ENCODE measurements at regions not wholly inside any gene's neighbourhood (a gene's known extent, or its start where the extent isn't known, plus 50 kb on each side); places are given as distances from the start of the nearest gene placed in this dataset.

GRCh38 chr5:104119529-104119928 is 556.9 kb upstream of the NUDT12 start:
- intact Hi-C loops (cut with micrococcal nuclease) (no loop called here), in situ Hi-C loops (cut with MboI; ENCODE audit: low sequenced_read_pairs) (no loop called here), dilution Hi-C loops (cut with HindIII; ENCODE audit: low sequenced_read_pairs, unreplicated experiment) (no loop called here)
- Histone ChIP-seq H3K4me3 (ENCODE audit: insufficient read depth, low read depth, low read length) (no peak overlapping the region), H3K4me1 (ENCODE audit: control insufficient read depth, insufficient read depth, low read length) (no peaks in the 10 kb centered on the region), H4K5ac (ENCODE audit: low read depth, low read length) (no peak overlapping the region), H3K36me3 (ENCODE audit: control insufficient read depth, insufficient read depth, low read length) (no peaks in the 10 kb centered on the region), H3K27me3 (ENCODE audit: control insufficient read depth, insufficient read depth, low read length) (no peaks in the 10 kb centered on the region), H4K8ac (ENCODE audit: low read depth in 2 of 2, low read length in 2 of 2) (no peak overlapping the region), H3K9ac (ENCODE audit: low read depth, low read length) (no peak overlapping the region), H3K18ac (ENCODE audit: low read depth, low read length) (no peak overlapping the region), H3K4me2 (ENCODE audit: low read depth, low read length) (no peak overlapping the region), H3K9me1 (ENCODE audit: insufficient read depth, low read length) (no peaks in the 10 kb centered on the region), H2BK20ac (ENCODE audit: low read depth, low read length) (no peak overlapping the region), H3K14ac (replicated peaks; ENCODE audit: low read depth, low read length) (no peak overlapping the region), H4K91ac (ENCODE audit: insufficient read depth, low read depth, low read length) (no peak overlapping the region), H2AK9ac (replicated peaks; ENCODE audit: low read depth, low read length, poor library complexity) (no peak overlapping the region), H2BK5ac (ENCODE audit: low read depth, low read length, poor library complexity, severe bottlenecking) (no peak overlapping the region), H2BK120ac (ENCODE audit: low read depth, low read length) (no peak overlapping the region), H3K56ac (ENCODE audit: extremely low read depth, insufficient read depth, low read length) (no peak overlapping the region), H2AK5ac (ENCODE audit: low read depth, low read length) (no peak overlapping the region), H3K27ac (ENCODE audit: insufficient read depth, low read length) (no peak overlapping the region), H2BK15ac (ENCODE audit: low read depth, low read length) (no peak overlapping the region), H3K23ac (ENCODE audit: low read depth, low read length) (no peak overlapping the region), H2AFZ (replicated peaks; ENCODE audit: low read length, poor library complexity) (no peak overlapping the region), H3K9me3 (ENCODE audit: control insufficient read depth, insufficient read depth, low read length) (no peaks in the 10 kb centered on the region), H3K4ac (ENCODE audit: low read depth, low read length) (no peak overlapping the region), H4K20me1 (ENCODE audit: insufficient read depth, low read length) (no peaks in the 10 kb centered on the region), H3K79me1 (ENCODE audit: low read depth in 1 of 2, low read length in 2 of 2) (no peaks in the 10 kb centered on the region)
- DNase-seq (no peak), ATAC-seq (ENCODE audit: low read depth) (no peak)
- ChIA-PET POLR2A (ENCODE audit: unreplicated experiment) (no interaction called here), CTCF (no interaction called here)
- BruUV-seq (replicated peaks) = no TSS peak
- no peak for TF ChIP-seq RCOR1 (IDR thresholded peaks at IDR 0.05; ENCODE audit: insufficient replicate concordance, low read length)

Data from IMR-90 (cell line).